ENCODE measurements at regions not wholly inside any gene's neighbourhood (a gene's known extent, or its start where the extent isn't known, plus 50 kb on each side); places are given as distances from the start of the nearest gene placed in this dataset.
A peak's percentile ranks its signal among the peaks of the same experiment; 100 is the strongest.
"Not testable (repeated sequence)": the region's sequence is repeated elsewhere in the genome, so short reads cannot be mapped to it uniquely, and the experiment has no call there.

- not testable (repeated sequence) for H3K36me3 ChIP-seq (replicated peaks in 1 of 2; ENCODE audit: control insufficient read depth in 2 of 2, insufficient read depth in 2 of 2, low read length in 2 of 2); H3K27ac ChIP-seq (replicated peaks; ENCODE audit: low read length); H2BK5ac ChIP-seq (ENCODE audit: low read length); H4K8ac ChIP-seq (ENCODE audit: low read depth, low read length); H3K4me1 ChIP-seq (ENCODE audit: control insufficient read depth in 2 of 2, insufficient read depth in 1 of 2, low read depth in 1 of 2, low read length in 2 of 2); H3K9ac ChIP-seq (ENCODE audit: low read depth, low read length, poor library complexity); H2BK12ac ChIP-seq (ENCODE audit: low read length); DNase-seq (ENCODE audit: low spot score); H2BK15ac ChIP-seq (ENCODE audit: low read length); H2AK5ac ChIP-seq (ENCODE audit: low read depth, low read length); H3K4me3 ChIP-seq (ENCODE audit: low read length in 2 of 2); H2BK120ac ChIP-seq (ENCODE audit: low read depth, low read length); H3K27me3 ChIP-seq (ENCODE audit: control insufficient read depth in 3 of 3, insufficient read depth in 3 of 3, low read depth in 1 of 3, low read length in 3 of 3); H3K9me3 ChIP-seq (replicated peaks in 1 of 2; ENCODE audit: control insufficient read depth in 2 of 2, insufficient read depth in 1 of 2, low read depth in 1 of 2, low read length in 2 of 2); H3K4me2 ChIP-seq (ENCODE audit: insufficient read depth, low read length, poor library complexity, severe bottlenecking); H3K79me1 ChIP-seq (ENCODE audit: low read depth, low read length); H3K23ac ChIP-seq (ENCODE audit: low read depth, low read length, poor library complexity); H4K91ac ChIP-seq (ENCODE audit: low read depth, low read length, poor library complexity); H2AFZ ChIP-seq (ENCODE audit: low read length); H3K14ac ChIP-seq (ENCODE audit: low read length); H3K18ac ChIP-seq (ENCODE audit: low read length); H3K4ac ChIP-seq (ENCODE audit: low read length)
- WGBS, 2 donors (ENCODE audit: extremely low coverage in 2 of 2, insufficient read length in 2 of 2, insufficient replicate concordance in 1 of 2), result no CpG with 5 or more reads among the region's 6 CpGs
Measured at GRCh38 chr6:76823578-76823977, 639.7 kb downstream of the HTR1B start.

- peak overlapping the region in 1 of 2 donors; percentile 35 for H3K4me3 ChIP-seq (ENCODE audit: low read length in 2 of 2)
- no peaks in the 10 kb centered on the region for H3K36me3 ChIP-seq (replicated peaks in 1 of 2; ENCODE audit: control insufficient read depth in 2 of 2, insufficient read depth in 2 of 2, low read length in 2 of 2)
- no peak overlapping the region for H2BK15ac ChIP-seq (ENCODE audit: low read length)
- no peaks in the 10 kb centered on the region for H3K79me1 ChIP-seq (ENCODE audit: low read depth, low read length)
- H4K8ac ChIP-seq (ENCODE audit: low read depth, low read length), result no peak overlapping the region
- peak overlapping the region; percentile 78 for H3K14ac ChIP-seq (ENCODE audit: low read length)
- DNase-seq (ENCODE audit: low spot score), result no peak
- peak overlapping the region; percentile 32 for H2BK5ac ChIP-seq (ENCODE audit: low read length)
- no peak overlapping the region for H4K91ac ChIP-seq (ENCODE audit: low read depth, low read length, poor library complexity)
- no peak overlapping the region for H2AFZ ChIP-seq (ENCODE audit: low read length)
- peaks cover 0 to 4% of the 10 kb centered on the region in 2 donors for H3K9me3 ChIP-seq (replicated peaks in 1 of 2; ENCODE audit: control insufficient read depth in 2 of 2, insufficient read depth in 1 of 2, low read depth in 1 of 2, low read length in 2 of 2)
- no CpG with 5 or more reads among the region's 4 CpGs for WGBS, 2 donors (ENCODE audit: extremely low coverage in 2 of 2, insufficient read length in 2 of 2, insufficient replicate concordance in 1 of 2)
- H2AK5ac ChIP-seq (ENCODE audit: low read depth, low read length), result no peak overlapping the region
- H3K27ac ChIP-seq (replicated peaks; ENCODE audit: low read length), result no peak overlapping the region
- no peak overlapping the region for H3K4ac ChIP-seq (ENCODE audit: low read length)
- no peak overlapping the region for H2BK12ac ChIP-seq (ENCODE audit: low read length)
- no peak overlapping the region for H3K4me2 ChIP-seq (ENCODE audit: insufficient read depth, low read length, poor library complexity, severe bottlenecking)
- H2BK120ac ChIP-seq (ENCODE audit: low read depth, low read length), result no peak overlapping the region
- H3K18ac ChIP-seq (ENCODE audit: low read length), result peak overlapping the region; percentile 55
- no peak overlapping the region for H3K23ac ChIP-seq (ENCODE audit: low read depth, low read length, poor library complexity)
- H3K4me1 ChIP-seq (ENCODE audit: control insufficient read depth in 2 of 2, insufficient read depth in 1 of 2, low read depth in 1 of 2, low read length in 2 of 2), result no peaks in the 10 kb centered on the region
- H3K27me3 ChIP-seq (ENCODE audit: control insufficient read depth in 3 of 3, insufficient read depth in 3 of 3, low read depth in 1 of 3, low read length in 3 of 3), result no peaks in the 10 kb centered on the region
- H3K9ac ChIP-seq (ENCODE audit: low read depth, low read length, poor library complexity), result no peak overlapping the region
Measured at GRCh38 chr6:76818451-76818850, 644.8 kb downstream of the HTR1B start.

DNA sequence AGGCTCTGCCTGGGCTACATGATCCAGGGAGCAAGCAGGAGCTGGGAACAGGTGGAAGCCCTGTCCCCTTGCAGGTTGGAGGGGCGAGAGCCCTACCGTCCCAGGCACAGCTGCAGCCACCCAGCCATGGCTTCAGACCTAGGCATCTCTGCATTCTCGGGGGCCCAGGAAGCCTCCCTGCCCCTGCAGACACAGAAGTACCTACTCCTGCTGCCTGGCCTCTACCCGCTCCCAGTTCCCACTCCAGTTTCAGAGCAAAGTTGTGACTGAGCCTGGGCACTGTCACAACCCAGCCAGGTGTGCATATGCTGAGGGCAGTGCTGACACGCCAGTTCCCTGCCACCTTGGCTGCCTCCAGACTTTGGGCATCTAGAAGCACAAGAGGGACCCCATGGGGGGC, 645.9 kb downstream of the HTR1B start:
- DNase-seq (ENCODE audit: low spot score), result no peak
- Histone ChIP-seq H3K4ac (ENCODE audit: low read length) (no peak overlapping the region), H3K14ac (ENCODE audit: low read length) (peak overlapping the region; percentile 56), H3K36me3 (replicated peaks in 1 of 2; ENCODE audit: control insufficient read depth in 2 of 2, insufficient read depth in 2 of 2, low read length in 2 of 2) (no peaks in the 10 kb centered on the region), H3K4me1 (ENCODE audit: control insufficient read depth in 2 of 2, insufficient read depth in 1 of 2, low read depth in 1 of 2, low read length in 2 of 2) (no peaks in the 10 kb centered on the region), H4K91ac (ENCODE audit: low read depth, low read length, poor library complexity) (no peak overlapping the region), H2BK15ac (ENCODE audit: low read length) (no peak overlapping the region), H3K27me3 (ENCODE audit: control insufficient read depth in 3 of 3, insufficient read depth in 3 of 3, low read depth in 1 of 3, low read length in 3 of 3) (no peaks in the 10 kb centered on the region), H3K27ac (replicated peaks; ENCODE audit: low read length) (no peak overlapping the region), H2AK5ac (ENCODE audit: low read depth, low read length) (peak overlapping the region; percentile 75), H3K79me1 (ENCODE audit: low read depth, low read length) (no peaks in the 10 kb centered on the region), H2BK5ac (ENCODE audit: low read length) (no peak overlapping the region), H2BK12ac (ENCODE audit: low read length) (no peak overlapping the region), H3K18ac (ENCODE audit: low read length) (peak overlapping the region; percentile 76), H3K4me2 (ENCODE audit: insufficient read depth, low read length, poor library complexity, severe bottlenecking) (no peak overlapping the region), H2AFZ (ENCODE audit: low read length) (no peak overlapping the region), H3K9ac (ENCODE audit: low read depth, low read length, poor library complexity) (no peak overlapping the region), H3K23ac (ENCODE audit: low read depth, low read length, poor library complexity) (no peak overlapping the region), H4K8ac (ENCODE audit: low read depth, low read length) (peak overlapping the region; percentile 43), H3K4me3 (ENCODE audit: low read length in 2 of 2) (no peak overlapping the region), H2BK120ac (ENCODE audit: low read depth, low read length) (no peak overlapping the region), H3K9me3 (replicated peaks in 1 of 2; ENCODE audit: control insufficient read depth in 2 of 2, insufficient read depth in 1 of 2, low read depth in 1 of 2, low read length in 2 of 2) (peaks cover 0 to 4% of the 10 kb centered on the region in 2 donors)
- WGBS, 2 donors (ENCODE audit: extremely low coverage in 2 of 2, insufficient read length in 2 of 2, insufficient replicate concordance in 1 of 2), result no CpG with 5 or more reads among the region's 5 CpGs

DNA sequence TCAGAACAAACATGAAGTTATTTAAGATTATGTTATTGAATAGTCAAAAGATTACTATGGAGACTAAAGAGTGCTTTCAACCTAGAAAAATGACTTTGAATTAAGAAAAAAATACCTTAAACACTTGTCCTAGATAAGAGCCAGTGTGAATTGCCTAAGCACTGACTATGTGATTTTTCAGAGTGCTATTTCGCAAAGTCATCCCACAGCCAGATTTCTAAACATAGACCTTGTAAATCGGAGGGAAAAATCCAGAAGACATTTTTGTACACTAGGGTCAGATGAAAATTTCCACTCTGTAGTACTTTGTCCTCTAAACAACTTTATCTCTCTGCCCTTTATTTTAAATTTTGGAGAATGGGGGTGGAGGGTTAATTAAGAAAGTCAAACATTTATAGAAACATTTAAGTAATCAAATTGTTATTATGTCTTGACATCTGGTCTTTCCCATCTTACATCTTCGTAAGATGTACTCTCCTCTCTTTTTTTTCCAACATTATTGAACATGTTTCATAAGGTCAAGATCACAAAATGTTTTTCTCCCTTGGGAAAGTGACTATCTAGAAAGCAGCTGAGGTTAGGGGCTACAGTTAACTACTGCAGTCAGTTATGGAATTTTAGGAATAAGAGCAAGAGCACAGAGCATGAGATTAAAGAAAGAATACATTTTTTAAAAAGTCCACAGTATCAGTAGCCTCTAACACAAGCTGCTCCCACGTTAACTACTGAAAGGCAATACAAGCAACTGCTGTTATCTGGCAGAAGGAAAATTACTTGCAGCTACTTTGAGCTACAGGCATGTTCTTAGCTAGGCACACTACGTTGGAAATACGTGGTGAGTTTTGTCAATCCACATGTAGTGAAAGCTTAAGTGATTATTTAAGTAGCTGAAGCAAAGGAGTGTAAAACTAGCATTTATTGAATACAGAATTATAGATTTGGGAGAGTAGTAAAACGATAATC, 648.5 kb downstream of the HTR1B start:
- H2AK5ac ChIP-seq (ENCODE audit: low read depth, low read length), result no peak overlapping the region
- H3K27ac ChIP-seq (replicated peaks; ENCODE audit: low read length), result no peak overlapping the region
- no peak overlapping the region for H4K8ac ChIP-seq (ENCODE audit: low read depth, low read length)
- no peak overlapping the region for H3K4ac ChIP-seq (ENCODE audit: low read length)
- H3K36me3 ChIP-seq (replicated peaks in 1 of 2; ENCODE audit: control insufficient read depth in 2 of 2, insufficient read depth in 2 of 2, low read length in 2 of 2), result no peaks in the 10 kb centered on the region
- no peak overlapping the region for H2BK120ac ChIP-seq (ENCODE audit: low read depth, low read length)
- no peaks in the 10 kb centered on the region for H3K79me1 ChIP-seq (ENCODE audit: low read depth, low read length)
- no peak overlapping the region for H3K18ac ChIP-seq (ENCODE audit: low read length)
- DNase-seq (ENCODE audit: low spot score), result no peak
- no peaks in the 10 kb centered on the region for H3K27me3 ChIP-seq (ENCODE audit: control insufficient read depth in 3 of 3, insufficient read depth in 3 of 3, low read depth in 1 of 3, low read length in 3 of 3)
- no peak overlapping the region for H3K4me2 ChIP-seq (ENCODE audit: insufficient read depth, low read length, poor library complexity, severe bottlenecking)
- no peak overlapping the region for H3K4me3 ChIP-seq (ENCODE audit: low read length in 2 of 2)
- no peak overlapping the region for H2BK15ac ChIP-seq (ENCODE audit: low read length)
- H3K14ac ChIP-seq (ENCODE audit: low read length), result no peak overlapping the region
- H3K9me3 ChIP-seq (replicated peaks in 1 of 2; ENCODE audit: control insufficient read depth in 2 of 2, insufficient read depth in 1 of 2, low read depth in 1 of 2, low read length in 2 of 2), result peaks cover 0 to 4% of the 10 kb centered on the region in 2 donors
- H2BK5ac ChIP-seq (ENCODE audit: low read length), result no peak overlapping the region
- no peak overlapping the region for H2AFZ ChIP-seq (ENCODE audit: low read length)
- no peaks in the 10 kb centered on the region for H3K4me1 ChIP-seq (ENCODE audit: control insufficient read depth in 2 of 2, insufficient read depth in 1 of 2, low read depth in 1 of 2, low read length in 2 of 2)
- no peak overlapping the region for H3K23ac ChIP-seq (ENCODE audit: low read depth, low read length, poor library complexity)
- H3K9ac ChIP-seq (ENCODE audit: low read depth, low read length, poor library complexity), result no peak overlapping the region
- no peak overlapping the region for H2BK12ac ChIP-seq (ENCODE audit: low read length)
- H4K91ac ChIP-seq (ENCODE audit: low read depth, low read length, poor library complexity), result no peak overlapping the region
- no CpG with 5 or more reads among the region's 7 CpGs for WGBS, 2 donors (ENCODE audit: extremely low coverage in 2 of 2, insufficient read length in 2 of 2, insufficient replicate concordance in 1 of 2)

Data from neuronal stem cell (in vitro differentiated cells).